ENCODE measurements at regions not wholly inside any gene's neighbourhood (a gene's known extent, or its start where the extent isn't known, plus 50 kb on each side); places are given as distances from the start of the nearest gene placed in this dataset.
"Not testable (repeated sequence)": the region's sequence is repeated elsewhere in the genome, so short reads cannot be mapped to it uniquely, and the experiment has no call there.

DNA sequence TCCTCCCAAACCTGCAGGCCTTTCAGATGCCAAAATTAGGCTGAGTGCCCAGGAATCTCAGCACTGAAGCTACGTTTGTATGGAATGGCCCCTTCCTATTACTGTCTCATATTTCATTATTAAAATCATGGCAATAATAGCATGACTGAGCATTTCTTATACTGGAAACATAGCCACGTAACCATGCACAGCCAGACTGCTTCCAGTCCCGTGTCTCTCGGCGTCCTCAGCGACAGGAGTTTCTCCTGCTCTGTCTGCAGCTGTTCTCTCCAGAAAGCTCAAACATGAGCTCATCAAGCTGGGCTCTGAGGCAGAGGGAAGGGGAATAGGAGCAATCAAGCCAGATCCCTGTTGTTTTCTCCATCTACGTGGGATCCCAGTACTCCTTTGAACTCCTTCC is 104.0 kb downstream of the CDC7 start:
- DNase-seq (ENCODE audit: extremely low read depth, low read depth): no peak

DNA sequence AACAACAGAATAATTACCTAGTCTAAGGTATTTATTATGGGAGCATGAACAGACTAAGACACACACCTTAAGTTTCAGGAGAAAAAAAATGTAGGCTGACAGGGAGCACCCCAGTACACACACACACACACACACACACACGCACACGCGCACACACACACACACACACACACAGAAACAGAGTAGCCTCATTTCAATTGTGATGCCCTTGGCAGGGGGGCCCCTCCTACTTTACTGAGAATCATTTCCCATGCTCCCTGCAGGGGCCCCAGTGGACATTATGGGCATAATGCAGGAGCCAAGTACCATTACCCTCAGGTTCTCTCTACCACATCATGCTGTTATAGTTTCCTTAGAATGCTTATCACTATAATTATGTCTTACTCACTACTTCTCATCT is 104.9 kb downstream of the CDC7 start:
- no peak for DNase-seq (ENCODE audit: extremely low read depth, low read depth)

DNA sequence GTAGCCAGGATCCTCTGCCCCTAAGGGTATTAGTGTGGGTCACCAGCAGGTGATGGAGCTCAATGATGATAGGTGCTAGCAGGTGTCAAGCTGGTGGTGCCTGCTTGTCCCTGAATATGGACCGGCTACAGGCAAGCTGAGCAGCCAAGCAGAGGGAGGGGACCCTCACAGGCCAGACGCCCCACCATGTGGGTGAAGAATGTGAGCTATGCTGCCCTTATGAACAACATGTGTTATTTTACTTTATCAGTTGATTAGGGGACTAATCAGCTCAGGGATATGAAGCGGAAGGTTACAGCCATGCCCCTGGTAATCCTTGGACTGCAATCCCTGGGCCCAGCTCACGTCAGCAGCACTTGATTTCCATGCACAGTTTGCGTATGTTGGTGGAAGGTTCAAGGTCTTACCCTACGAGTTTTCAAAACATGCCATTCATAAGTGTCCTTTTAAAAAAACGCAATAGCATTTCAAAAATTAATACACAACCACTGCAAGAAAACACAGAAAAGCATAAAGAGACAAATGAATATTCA is 106.0 kb downstream of the CDC7 start:
- no peak for DNase-seq (ENCODE audit: extremely low read depth, low read depth)

DNA sequence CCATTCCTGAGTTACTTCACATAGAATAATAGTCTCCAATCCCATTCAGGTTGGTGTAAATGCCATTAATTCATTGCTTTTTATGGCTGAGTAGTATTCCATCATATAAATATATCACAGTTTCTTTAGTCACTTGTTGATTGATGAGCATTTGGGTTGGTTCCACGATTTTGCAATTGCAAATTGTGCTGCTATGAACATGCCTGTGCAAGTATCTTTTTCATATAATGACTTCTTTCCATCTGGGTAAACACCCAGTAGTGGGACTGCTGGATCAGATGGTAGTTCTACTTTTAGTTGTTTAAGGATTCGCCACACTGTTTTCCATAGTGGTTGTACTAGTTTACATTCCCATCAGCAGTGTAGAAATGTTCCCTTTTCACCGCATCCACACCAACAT is 107.0 kb downstream of the CDC7 start:
- not testable (repeated sequence) for DNase-seq (ENCODE audit: extremely low read depth, low read depth)

DNA sequence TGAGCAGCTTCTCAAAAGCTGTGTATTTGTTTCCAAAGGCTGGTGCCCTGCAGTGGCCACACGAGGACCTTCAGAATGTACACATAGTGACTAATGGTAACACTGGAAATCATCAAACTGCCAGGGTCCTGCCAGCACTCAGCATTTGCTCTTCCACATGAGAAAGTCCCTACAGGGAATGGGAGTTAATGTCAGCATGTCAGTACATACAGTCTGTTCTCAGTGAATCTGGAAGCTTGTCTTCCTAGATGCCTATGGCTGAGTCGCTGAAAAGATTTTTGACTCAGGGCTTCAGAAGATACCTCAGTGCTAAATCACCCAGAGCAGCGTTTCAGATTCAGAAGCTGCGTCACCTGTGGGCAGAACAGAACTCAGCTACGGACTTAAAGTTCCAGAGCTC is 108.2 kb downstream of the CDC7 start:
- DNase-seq (ENCODE audit: extremely low read depth, low read depth): no peak

GRCh38 chr1:91609551-91609950 is 108.9 kb downstream of the CDC7 start:
- DNase-seq (ENCODE audit: extremely low read depth, low read depth): peak; percentile 43

DNA sequence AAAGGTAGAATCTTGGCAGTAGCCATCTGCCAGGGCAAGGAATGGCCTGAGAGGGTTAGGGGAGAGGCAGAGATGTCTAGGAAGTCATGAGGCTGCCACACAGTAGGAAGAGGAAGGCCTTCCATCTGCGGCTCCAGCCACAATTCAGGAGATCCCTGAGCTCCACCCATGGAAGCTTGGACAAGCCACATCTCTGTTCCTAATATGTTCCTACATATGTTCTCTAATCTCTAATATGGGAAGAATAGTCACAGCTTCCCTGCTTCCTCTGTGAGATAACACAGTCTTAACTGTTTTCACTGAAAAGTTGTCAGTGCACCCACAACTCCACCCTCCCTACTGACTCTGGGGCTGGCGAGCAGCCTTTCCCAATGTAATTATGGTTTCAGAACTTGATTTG is 109.5 kb downstream of the CDC7 start:
- DNase-seq (ENCODE audit: extremely low read depth, low read depth): no peak

DNA sequence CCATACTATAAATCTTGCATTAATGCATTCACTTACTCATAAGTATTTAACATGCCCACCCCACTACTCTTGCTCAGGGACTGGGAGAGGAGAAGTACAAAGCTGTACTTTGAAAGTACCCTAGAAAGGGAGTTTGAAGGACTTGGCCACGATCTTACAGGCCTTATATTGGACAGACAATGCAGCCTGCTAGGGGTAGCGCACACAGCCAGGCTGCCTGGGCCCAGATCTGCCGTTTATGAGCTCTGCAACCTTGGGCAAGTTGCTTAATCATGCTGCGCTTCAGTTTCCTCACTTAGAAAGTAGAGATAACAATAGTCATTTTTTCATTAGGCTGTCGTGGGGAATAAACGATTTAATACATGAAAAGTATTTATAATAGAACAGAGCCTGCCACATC is 110.1 kb downstream of the CDC7 start:
- DNase-seq (ENCODE audit: extremely low read depth, low read depth): peak; percentile 20

DNA sequence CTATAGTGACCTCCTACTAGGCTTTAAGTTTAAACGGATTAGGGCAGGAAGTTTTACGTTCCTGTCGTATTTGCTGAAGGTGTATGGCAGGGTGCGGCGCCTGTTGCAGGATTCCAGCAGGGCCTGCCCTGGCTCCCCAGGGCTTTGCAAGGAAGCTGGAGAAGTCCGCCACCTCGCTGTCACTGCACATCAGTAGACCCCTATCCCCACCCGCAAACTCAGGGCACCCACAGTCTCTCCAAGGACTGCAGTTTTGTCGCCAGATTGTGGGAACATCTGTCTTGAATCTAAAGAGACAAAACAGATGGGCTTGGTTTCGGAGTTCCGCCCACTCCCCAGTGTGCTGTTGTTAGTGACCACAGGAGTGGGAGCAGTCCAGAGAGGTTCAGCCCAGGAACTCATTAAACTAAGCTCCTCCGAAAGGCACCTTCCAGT is 110.8 kb downstream of the CDC7 start:
- DNase-seq (ENCODE audit: extremely low read depth, low read depth): peak; percentile 61

- DNase-seq (ENCODE audit: extremely low read depth, low read depth): peak; percentile 65
Measured at GRCh38 chr1:91613595-91613994, 112.9 kb downstream of the CDC7 start.

GRCh38 chr1:91616712-91617111 is 116.1 kb downstream of the CDC7 start:
- DNase-seq (ENCODE audit: extremely low read depth, low read depth): no peak

GRCh38 chr1:91617285-91617765 is 116.7 kb downstream of the CDC7 start:
- DNase-seq (ENCODE audit: extremely low read depth, low read depth): no peak

DNA sequence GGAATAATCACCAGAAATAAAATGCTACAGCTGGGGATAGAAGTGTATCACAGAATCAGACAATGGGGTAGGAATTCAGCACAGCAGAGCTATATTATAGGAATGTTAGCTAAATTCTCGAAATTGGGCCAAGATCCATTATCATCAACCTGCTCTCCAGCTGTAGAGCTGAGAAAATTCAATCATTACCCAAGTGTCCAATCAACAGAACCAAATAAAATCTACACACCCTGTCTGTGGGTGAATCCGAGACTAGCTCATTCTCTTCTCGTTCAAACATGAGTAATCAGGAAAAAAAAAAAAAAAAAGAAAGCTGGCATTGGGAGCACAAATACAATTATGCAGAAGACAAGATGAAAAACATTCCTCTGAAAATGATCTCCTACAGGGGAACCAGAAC is 119.2 kb downstream of the CDC7 start:
- no peak for DNase-seq (ENCODE audit: extremely low read depth, low read depth)

DNA sequence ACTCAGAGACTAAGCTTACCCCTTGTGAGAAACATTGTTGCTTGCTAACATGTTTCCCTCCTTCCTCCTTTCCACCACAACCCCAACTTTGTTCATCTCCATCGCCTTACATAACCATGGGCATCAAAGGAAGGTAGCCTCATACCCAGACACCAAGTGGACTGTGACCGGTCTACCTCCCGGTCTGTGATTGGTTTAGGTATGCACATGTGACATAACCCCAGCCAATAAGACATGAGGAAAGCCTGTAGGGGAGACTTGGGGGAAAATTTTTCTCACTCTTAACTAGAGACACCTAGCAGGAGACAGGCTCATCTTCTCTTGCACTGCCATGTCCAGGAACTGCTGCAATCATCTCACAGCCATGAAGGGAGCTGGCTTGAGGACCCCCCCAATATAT is 120.7 kb downstream of the CDC7 start:
- no peak for DNase-seq (ENCODE audit: extremely low read depth, low read depth)

DNA sequence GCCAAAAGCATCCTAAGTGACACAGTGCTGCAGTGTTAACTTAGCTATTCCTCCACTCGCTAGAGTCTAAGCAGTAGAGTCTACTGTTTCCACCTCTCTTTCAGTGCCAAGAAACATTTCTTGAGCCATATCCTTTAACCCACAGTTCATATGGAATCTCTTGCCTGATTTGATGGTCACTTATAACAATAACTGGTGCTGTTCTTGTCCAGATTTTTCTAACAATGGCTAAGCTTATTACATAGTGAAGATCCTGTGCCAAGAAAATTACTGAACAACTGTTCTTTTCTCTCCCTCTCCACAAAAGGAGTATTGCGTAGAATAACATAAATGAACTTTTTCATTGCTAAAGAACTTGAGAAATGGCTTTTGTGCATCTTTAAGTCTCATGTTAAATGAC is 121.3 kb downstream of the CDC7 start:
- DNase-seq (ENCODE audit: extremely low read depth, low read depth): no peak

- no peak for DNase-seq (ENCODE audit: extremely low read depth, low read depth)
Measured at GRCh38 chr1:91622616-91623015, 122.0 kb downstream of the CDC7 start.

DNA sequence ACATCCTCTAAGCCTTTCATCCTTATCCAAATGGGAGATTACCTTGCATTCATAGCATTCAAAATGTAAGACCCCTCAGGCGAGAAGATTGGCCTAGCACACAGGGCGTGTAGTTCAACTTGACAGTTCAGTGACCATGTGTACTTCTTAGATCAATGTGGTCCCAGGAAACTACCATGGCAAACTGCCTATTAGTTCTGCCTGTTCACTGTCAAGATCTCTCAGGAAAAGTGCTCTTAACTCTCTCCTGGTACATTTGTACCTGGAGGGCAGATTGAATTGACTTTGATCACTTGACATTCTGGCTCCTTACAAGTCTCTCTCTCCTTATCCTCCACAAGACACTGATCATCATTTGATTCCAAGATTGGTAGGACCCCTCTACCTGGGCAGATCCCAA is 122.4 kb downstream of the CDC7 start:
- DNase-seq (ENCODE audit: extremely low read depth, low read depth): no peak

DNA sequence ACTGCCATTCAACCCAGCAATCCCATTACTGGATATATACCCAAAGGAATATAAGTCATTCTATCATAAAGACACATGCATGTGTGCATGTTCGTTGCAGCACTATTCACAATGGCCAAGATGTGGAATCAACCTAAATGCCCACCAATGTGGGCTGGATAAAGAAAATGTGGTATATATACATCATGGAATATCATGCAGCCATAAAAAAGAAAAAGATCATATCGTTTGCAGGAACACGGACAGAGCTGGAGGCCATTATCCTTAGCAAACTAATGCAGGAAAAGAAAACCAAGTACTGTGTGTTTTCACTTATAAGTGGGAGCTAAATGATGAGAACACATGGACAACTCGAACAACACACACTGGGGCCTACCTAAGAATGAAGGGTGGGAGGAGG is 123.7 kb downstream of the CDC7 start:
- no peak for DNase-seq (ENCODE audit: extremely low read depth, low read depth)

Small RNAs in the stretch of these regions (small RNA-seq; reads per million reads assigned to genes)
- gene AL714022.1: 0 to 0.12 reads per million in 2 experiments

Measured in NCI-H460 (cell line).